GM18858 (cell line): ENCODE measurements at regions not wholly inside any gene's neighbourhood (a gene's known extent, or its start where the extent isn't known, plus 50 kb on each side); places are given as distances from the start of the nearest gene placed in this dataset.

ENCODE experiments used
- ATAC-seq: cut with Tn5 transposase; IDR thresholded peaks from one replicate; pipeline ENCODE4 v1.9.1; 2021; ENCODE audit not compliant: unreplicated experiment

DNA sequence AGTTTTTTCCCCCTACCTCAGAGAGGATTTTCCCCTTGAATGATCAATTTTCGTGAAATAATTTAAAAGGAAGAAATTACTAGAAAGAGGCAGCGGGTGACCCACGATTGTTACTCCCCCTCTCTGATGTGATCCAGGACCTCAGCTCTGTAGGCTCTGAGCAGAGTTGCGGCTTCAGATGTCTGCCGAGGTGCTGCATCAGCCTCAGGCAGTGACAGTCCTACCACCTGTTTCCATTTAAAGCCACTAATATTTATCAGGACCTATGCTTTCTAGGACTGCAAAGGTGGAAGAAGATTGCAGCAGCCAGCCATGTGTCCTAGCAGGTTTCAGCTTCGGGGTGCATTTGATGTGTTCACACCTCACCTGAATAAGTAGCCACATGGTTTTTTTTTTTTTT is 294.8 kb upstream of the C2CD4B start:
- no peak for ATAC-seq

DNA sequence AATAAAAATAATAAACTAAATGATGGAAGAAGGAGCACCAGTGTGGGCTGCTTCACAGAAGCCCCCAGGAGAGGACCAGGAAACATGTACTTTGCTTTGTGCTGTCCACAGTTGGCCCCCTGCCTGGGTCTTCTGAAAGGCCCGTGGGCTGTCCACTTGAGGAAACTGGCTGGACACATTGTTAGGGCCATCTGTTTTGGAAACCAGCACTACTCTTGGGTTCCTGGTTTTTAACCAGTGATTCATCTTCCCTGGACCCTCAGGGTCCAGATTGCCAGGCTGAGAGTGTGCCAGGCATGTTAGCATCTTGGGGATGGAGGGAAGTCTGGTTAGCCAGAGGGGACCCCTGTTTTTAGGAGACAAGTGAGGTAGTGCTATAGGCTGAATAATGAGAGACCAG is 297.2 kb upstream of the C2CD4B start:
- no peak for ATAC-seq

DNA sequence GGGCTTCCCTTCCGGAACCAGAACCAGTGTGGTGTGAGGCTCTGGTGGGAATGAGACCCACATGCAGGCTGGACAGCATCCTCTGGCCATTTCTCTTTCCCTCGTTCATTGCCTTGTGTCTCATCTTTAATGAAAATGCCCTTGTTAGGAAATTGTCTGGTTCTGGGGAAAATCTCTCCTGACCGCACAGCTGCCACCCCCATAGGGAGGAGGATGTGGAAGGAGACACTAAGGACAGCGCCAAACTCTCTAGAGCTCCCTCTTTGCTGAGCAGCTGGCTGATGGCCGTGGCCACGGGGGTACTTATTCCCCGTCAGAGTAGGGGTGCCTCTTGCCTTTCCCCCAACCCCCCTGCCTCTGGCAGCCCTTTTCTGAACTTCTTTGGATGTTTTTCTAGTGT is 297.6 kb upstream of the C2CD4B start:
- no peak for ATAC-seq

GRCh38 chr15:62464705-62465104 is 299.6 kb upstream of the C2CD4B start:
- no peak for ATAC-seq

DNA sequence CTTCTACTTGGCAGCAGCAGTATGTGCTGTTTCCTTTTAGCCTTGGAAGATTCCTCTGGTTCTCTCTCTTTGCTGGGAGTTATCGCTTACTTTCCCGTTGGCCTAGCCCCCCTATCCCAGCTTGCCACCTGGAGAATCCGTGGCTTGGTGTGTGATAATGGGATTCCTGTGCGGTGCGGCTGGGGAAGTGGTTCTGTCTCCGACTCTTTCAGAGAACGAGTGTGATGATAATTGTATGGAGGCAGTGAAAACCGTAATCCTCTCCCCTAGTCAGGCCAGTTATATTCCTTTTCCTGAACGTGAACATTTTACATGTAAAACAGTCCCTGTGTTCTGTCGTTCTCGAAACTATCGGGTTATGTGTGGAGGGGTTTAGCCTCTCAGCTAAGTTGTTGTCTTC is 300.1 kb upstream of the C2CD4B start:
- ATAC-seq, result no peak

- no peak for ATAC-seq
Measured at GRCh38 chr15:62469478-62469873, 304.4 kb upstream of the C2CD4B start.

- ATAC-seq, result no peak
Measured at GRCh38 chr15:62469874-62470688, 305.0 kb upstream of the C2CD4B start.

- ATAC-seq, result no peak
Measured at GRCh38 chr15:62472616-62473299, 307.7 kb upstream of the C2CD4B start.

GRCh38 chr15:62474021-62474770 is 309.1 kb upstream of the C2CD4B start:
- no peak for ATAC-seq

DNA sequence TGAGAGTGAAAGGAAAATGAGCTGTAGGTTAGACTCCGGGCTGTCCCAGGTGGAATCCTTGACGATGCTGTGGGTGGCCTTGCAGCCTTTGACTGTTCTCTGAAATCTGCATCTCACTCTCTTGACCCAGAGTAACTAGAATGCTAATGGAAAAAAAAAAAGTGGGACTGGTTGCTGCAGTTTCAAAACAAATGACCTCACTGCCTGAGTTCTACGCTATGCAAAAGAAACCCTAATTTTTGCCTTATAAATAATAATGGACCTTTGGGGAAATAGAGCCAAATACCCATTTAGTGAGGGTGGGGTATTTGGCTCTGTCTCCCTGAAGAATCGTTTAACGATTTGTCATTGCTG is 309.7 kb upstream of the C2CD4B start:
- ATAC-seq, result no peak

DNA sequence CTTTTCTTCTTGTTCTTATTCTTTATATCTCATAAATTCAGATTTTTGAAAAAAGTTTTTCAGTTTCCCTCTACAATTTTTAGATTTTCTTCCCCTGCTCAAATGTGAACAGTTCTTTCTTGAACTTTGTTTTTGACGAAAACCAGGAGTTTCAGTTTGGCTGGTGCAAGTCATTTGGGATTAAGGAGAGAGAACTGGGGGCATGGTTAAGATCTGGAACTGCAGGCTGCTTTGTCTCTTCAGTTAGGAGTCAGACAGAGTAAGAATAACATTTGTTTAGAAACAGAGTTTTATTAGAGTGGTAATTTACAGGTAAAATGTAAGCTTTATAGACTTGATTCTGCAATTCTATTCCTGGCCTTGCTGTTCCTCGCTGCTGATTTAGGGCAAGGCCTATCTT is 310.5 kb upstream of the C2CD4B start:
- no peak for ATAC-seq

DNA sequence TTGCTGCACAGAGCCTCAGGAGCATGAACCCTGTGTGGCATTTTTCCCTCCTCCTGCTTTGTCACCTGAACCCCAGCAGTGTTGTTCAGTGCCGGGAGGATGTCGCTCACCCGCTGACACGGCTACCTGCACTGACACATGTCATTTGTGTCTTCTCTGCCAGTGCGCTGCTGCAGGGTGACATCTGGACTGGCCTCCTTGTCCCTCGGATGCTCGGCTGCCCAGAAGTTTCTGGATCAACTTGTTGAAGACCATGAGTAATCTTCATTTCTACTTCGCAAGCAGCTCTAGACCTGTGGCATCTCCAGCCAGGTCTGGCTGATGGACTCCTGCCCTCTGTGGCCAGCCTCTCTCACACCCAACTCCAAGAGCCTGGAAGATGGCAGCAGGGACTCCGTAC is 311.1 kb upstream of the C2CD4B start:
- no peak for ATAC-seq

- ATAC-seq, result no peak
Measured at GRCh38 chr15:62477929-62478328, 312.8 kb upstream of the C2CD4B start.

- no peak for ATAC-seq
Measured at GRCh38 chr15:62482785-62483429, 317.8 kb upstream of the C2CD4B start.

- no peak for ATAC-seq
Measured at GRCh38 chr15:62483814-62484213, 318.7 kb upstream of the C2CD4B start.

DNA sequence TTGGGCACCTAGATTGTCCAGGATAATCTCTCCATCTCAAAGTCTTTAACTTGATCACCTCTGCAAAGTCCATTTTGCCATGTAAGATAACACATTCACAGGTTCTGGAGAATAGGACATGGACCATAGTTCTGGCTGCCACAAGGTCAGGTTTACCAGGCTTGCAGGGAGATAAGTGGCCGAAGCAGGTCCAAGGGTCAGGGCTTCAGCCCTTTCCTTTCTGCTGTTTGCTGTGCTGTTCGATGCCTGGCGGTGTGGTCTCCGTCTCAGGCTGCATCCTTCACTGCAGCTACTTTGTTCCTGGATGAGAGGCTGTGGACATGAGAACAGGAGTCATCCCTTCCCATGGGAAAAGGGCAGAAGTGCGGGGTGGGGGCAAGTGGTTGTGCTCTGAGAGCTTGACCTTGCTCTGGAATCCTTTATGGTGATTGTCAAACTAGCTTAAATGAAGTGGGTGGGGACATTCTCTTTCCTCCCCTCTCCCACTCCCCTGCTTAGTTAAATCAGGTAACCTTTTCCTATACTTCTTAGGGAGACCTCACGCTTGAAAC is 320.2 kb upstream of the C2CD4B start:
- ATAC-seq, result no peak

GRCh38 chr15:62486041-62486440 is 321.0 kb upstream of the C2CD4B start:
- ATAC-seq, result no peak

- no peak for ATAC-seq
Measured at GRCh38 chr15:62488387-62488786, 323.3 kb upstream of the C2CD4B start.

DNA sequence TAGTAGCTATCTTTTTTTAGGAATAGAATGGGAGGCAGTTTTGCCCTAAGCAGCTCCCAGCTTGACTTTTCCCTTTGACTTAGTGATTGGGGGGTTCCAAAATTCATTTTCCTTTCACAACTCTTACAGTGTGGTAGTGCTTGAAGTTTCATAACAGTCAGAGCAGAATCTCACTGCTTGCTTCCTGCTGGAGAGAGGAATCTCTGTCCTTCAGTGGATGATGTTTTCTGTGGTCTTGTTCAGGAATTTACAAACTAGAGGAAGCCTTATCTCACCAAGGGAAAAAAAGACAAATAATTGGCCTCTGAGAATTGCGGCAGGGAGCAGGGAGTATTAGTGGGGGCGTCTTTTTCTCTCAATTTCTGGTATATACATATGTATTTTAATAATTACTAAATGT is 326.6 kb upstream of the C2CD4B start:
- ATAC-seq, result no peak

DNA sequence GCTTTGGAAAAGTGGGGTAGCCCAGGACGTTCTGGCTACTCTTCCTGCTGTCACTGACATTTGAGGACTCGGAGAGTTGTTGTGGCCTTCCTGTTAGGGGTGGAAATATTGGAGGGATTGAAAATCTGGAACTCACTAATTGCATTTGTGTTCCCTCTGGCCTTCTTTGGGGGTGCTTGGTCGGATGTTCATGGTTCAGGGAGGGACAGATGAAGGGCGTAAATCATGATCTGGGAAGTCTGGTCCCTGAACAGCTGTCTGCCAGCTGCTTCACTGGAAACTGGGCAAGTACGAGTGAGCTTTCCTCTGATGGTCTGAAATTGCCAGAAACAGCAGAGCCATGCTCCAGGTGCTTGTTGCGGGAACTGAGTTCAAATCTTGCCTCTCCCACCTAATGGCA is 327.8 kb upstream of the C2CD4B start:
- ATAC-seq, result no peak

- no peak for ATAC-seq
Measured at GRCh38 chr15:62494197-62494596, 329.1 kb upstream of the C2CD4B start.
